ENCODE measurements at regions not wholly inside any gene's neighbourhood (a gene's known extent, or its start where the extent isn't known, plus 50 kb on each side); places are given as distances from the start of the nearest gene placed in this dataset.

GRCh38 chr3:31226346-31226745 lies 306.4 kb upstream of the STT3B start:
- Histone ChIP-seq H3K9ac (ENCODE audit: low read depth in 2 of 2, low read length in 2 of 2) (no peak overlapping the region), H3K36me3 (no peaks in the 10 kb centered on the region), H3K9me3 (no peaks in the 10 kb centered on the region), H3K27me3 (no peaks in the 10 kb centered on the region), H3K4me3 (no peak overlapping the region), H3K4me1 (no peaks in the 10 kb centered on the region), H3K27ac (no peak overlapping the region)
- DNase-seq = no peak
- intact Hi-C loops (cut with DNase I) = no loop called here
- TF ChIP-seq CTCF (IDR thresholded peaks at IDR 0.05) = no peak

GRCh38 chr3:31227131-31227562 lies 305.6 kb upstream of the STT3B start:
- Histone ChIP-seq H3K4me1 (no peaks in the 10 kb centered on the region), H3K27me3 (no peaks in the 10 kb centered on the region), H3K9ac (ENCODE audit: low read depth in 2 of 2, low read length in 2 of 2) (no peak overlapping the region), H3K27ac (no peak overlapping the region), H3K36me3 (no peaks in the 10 kb centered on the region), H3K9me3 (no peaks in the 10 kb centered on the region), H3K4me3 (no peak overlapping the region)
- no peak for DNase-seq
- intact Hi-C loops (cut with DNase I) = no loop called here
- TF ChIP-seq CTCF (IDR thresholded peaks at IDR 0.05) = no peak

GRCh38 chr3:31230425-31231223 lies 302.1 kb upstream of the STT3B start:
- intact Hi-C loops (cut with DNase I) = no loop called here
- no peak for TF ChIP-seq CTCF (IDR thresholded peaks at IDR 0.05)
- H3K4me1 ChIP-seq = no peaks in the 10 kb centered on the region
- H3K4me3 ChIP-seq = no peak overlapping the region
- no peaks in the 10 kb centered on the region for H3K27me3 ChIP-seq
- H3K9me3 ChIP-seq = no peaks in the 10 kb centered on the region
- H3K9ac ChIP-seq (ENCODE audit: low read depth in 2 of 2, low read length in 2 of 2) = no peak overlapping the region
- no peak overlapping the region for H3K27ac ChIP-seq
- no peak for DNase-seq
- H3K36me3 ChIP-seq = no peaks in the 10 kb centered on the region

- DNase-seq = no peak
- Histone ChIP-seq H3K4me3 (no peak overlapping the region), H3K27ac (peak overlapping the region; percentile 8), H3K4me1 (no peaks in the 10 kb centered on the region), H3K36me3 (no peaks in the 10 kb centered on the region), H3K9ac (ENCODE audit: low read depth in 2 of 2, low read length in 2 of 2) (no peak overlapping the region), H3K9me3 (no peaks in the 10 kb centered on the region), H3K27me3 (no peaks in the 10 kb centered on the region)
- TF ChIP-seq CTCF (IDR thresholded peaks at IDR 0.05) = no peak
- intact Hi-C loops (cut with DNase I) = no loop called here
Measured at GRCh38 chr3:31232055-31233025, 300.4 kb upstream of the STT3B start.

- no peak for TF ChIP-seq CTCF (IDR thresholded peaks at IDR 0.05)
- Histone ChIP-seq H3K4me3 (no peak overlapping the region), H3K9ac (ENCODE audit: low read depth in 2 of 2, low read length in 2 of 2) (no peak overlapping the region), H3K27ac (no peak overlapping the region), H3K9me3 (no peaks in the 10 kb centered on the region), H3K4me1 (no peaks in the 10 kb centered on the region), H3K36me3 (no peaks in the 10 kb centered on the region), H3K27me3 (no peaks in the 10 kb centered on the region)
- DNase-seq = no peak
- intact Hi-C loops (cut with DNase I) = no loop called here
Measured at GRCh38 chr3:31234145-31234544, 298.6 kb upstream of the STT3B start.
